Neural progenitor cell (in vitro differentiated cells): ENCODE measurements at regions not wholly inside any gene's neighbourhood (a gene's known extent, or its start where the extent isn't known, plus 50 kb on each side); places are given as distances from the start of the nearest gene placed in this dataset.
"Not testable (repeated sequence)": the region's sequence is repeated elsewhere in the genome, so short reads cannot be mapped to it uniquely, and the experiment has no call there.

Experiments used
- DNase-seq: peaks from one replicate; pipeline ENCODE4 v3.0.0-alpha.2; 2016; ENCODE audit warnings: low spot score
- H2AFZ ChIP-seq: fragments of 200-600 bp; sonication (generic); replicated peaks from 2 replicates; pipeline ENCODE4 v1.6.1; 2016; ENCODE audit warnings: antibody characterized with exemption
- H3F3A ChIP-seq: fragments of 200-600 bp; sonication (generic); 2 replicates; pipeline ENCODE4 v1.6.1; 2016; ENCODE audit warnings: antibody characterized with exemption, low read depth
- H3K27ac ChIP-seq: fragments of 200-600 bp; sonication (generic); 2 replicates; pipeline ENCODE4 v1.5.1; 2016; ENCODE audit warnings: mild to moderate bottlenecking
- H3K27me3 ChIP-seq: fragments of 200-600 bp; sonication (generic); 2 replicates; pipeline ENCODE4 v1.6.1; 2016; ENCODE audit warnings: mild to moderate bottlenecking, moderate library complexity
- H3K36me3 ChIP-seq: fragments of 200-600 bp; sonication (generic); 2 replicates; pipeline ENCODE4 v1.5.1; 2016
- H3K4me1 ChIP-seq: fragments of 200-600 bp; sonication (generic); 2 replicates; pipeline ENCODE4 v1.6.1; 2016; ENCODE audit warnings: mixed run types
- H3K4me2 ChIP-seq: fragments of 200-600 bp; sonication (generic); 2 replicates; pipeline ENCODE4 v1.6.1; 2016
- H3K4me3 ChIP-seq: fragments of 200-600 bp; sonication (generic); 2 replicates; pipeline ENCODE4 v1.5.1; 2016
- H3K79me2 ChIP-seq: fragments of 200-600 bp; sonication (generic); 2 replicates; pipeline ENCODE4 v1.6.1; 2016; ENCODE audit warnings: low read depth
- H3K9ac ChIP-seq: fragments of 200-600 bp; sonication (generic); 2 replicates; pipeline ENCODE4 v1.6.1; 2016
- H3K9me3 ChIP-seq: fragments of 200-600 bp; sonication (generic); 2 replicates; pipeline ENCODE4 v1.5.1; 2016; ENCODE audit warnings: low read depth
- H4K20me1 ChIP-seq: fragments of 200-600 bp; sonication (generic); 2 replicates; pipeline ENCODE4 v1.6.1; 2016; ENCODE audit warnings: low read depth
- H3K27ac Mint-ChIP-seq: 3 replicates; pipeline ENCODE4 v1.8.0; 2021; ENCODE audit warnings: mixed read lengths
- H3K27me3 Mint-ChIP-seq: 2 replicates; pipeline ENCODE4 v1.8.0; 2022; ENCODE audit warnings: low read depth, mild to moderate bottlenecking, inconsistent platforms, moderate library complexity, mixed read lengths; ENCODE audit not compliant: insufficient read depth
- H3K36me3 Mint-ChIP-seq: 3 replicates; pipeline ENCODE4 v1.8.0; 2021; ENCODE audit warnings: mixed read lengths
- H3K4me1 Mint-ChIP-seq: 3 replicates; pipeline ENCODE4 v1.8.0; 2021; ENCODE audit warnings: mixed read lengths
- H3K4me3 Mint-ChIP-seq: 3 replicates; pipeline ENCODE4 v1.8.0; 2021; ENCODE audit warnings: mild to moderate bottlenecking, moderate library complexity, mixed read lengths
- H3K9me3 Mint-ChIP-seq: 3 replicates; pipeline ENCODE4 v1.8.0; 2020; ENCODE audit warnings: mixed read lengths
- EZH2 ChIP-seq: fragments of 200-600 bp; sonication (generic); IDR thresholded peaks from 2 replicates; pipeline ENCODE4 v1.6.1; 2017; ENCODE audit warnings: antibody characterized with exemption, mild to moderate bottlenecking, moderate library complexity
- EZH2phosphoT487 ChIP-seq: fragments of 200-600 bp; sonication (generic); IDR thresholded peaks from 2 replicates; pipeline ENCODE4 v1.6.1; 2017; ENCODE audit warnings: antibody characterized with exemption
- TF ChIP-seq, protein P1 (sequence below): fragments of 200-600 bp; sonication (generic); IDR thresholded peaks from 2 replicates; pipeline ENCODE4 v1.5.1; 2017; ENCODE audit warnings: antibody characterized with exemption, mild to moderate bottlenecking

DNA sequence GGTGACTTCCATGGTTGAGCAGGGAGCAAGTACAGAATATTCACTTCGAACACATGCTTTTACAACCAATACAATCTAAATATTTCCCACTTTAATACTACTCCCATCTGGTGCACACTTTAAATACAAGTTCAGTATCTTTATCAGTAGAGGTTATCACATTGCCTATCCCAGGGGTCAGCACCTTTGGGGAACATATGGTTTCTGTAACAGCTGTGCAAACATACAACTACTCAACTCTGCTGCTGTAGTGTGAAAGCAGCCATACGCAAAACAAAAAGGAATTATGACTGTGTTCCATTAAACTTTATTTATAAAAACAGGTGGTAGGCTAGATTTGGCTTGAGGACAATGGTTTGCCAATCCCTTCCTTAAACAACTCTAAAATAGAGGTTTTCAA is 157.5 kb downstream of the XPNPEP1 start:
- Mint-ChIP-seq H3K4me1 (no peaks in the 10 kb centered on the region), H3K9me3 (peaks cover 5% of the 10 kb centered on the region), H3K27me3 (no peaks in the 10 kb centered on the region), H3K4me3 (no peak overlapping the region), H3K36me3 (no peaks in the 10 kb centered on the region), H3K27ac (no peak overlapping the region)
- H3K4me2 ChIP-seq: no peak overlapping the region
- TF ChIP-seq, protein P1, sequence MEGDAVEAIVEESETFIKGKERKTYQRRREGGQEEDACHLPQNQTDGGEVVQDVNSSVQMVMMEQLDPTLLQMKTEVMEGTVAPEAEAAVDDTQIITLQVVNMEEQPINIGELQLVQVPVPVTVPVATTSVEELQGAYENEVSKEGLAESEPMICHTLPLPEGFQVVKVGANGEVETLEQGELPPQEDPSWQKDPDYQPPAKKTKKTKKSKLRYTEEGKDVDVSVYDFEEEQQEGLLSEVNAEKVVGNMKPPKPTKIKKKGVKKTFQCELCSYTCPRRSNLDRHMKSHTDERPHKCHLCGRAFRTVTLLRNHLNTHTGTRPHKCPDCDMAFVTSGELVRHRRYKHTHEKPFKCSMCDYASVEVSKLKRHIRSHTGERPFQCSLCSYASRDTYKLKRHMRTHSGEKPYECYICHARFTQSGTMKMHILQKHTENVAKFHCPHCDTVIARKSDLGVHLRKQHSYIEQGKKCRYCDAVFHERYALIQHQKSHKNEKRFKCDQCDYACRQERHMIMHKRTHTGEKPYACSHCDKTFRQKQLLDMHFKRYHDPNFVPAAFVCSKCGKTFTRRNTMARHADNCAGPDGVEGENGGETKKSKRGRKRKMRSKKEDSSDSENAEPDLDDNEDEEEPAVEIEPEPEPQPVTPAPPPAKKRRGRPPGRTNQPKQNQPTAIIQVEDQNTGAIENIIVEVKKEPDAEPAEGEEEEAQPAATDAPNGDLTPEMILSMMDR: no peak
- no peak overlapping the region for H3K9ac ChIP-seq
- H3F3A ChIP-seq: no peaks in the 10 kb centered on the region
- no peaks in the 10 kb centered on the region for H3K4me1 ChIP-seq
- no peak overlapping the region for H3K4me3 ChIP-seq
- H3K36me3 ChIP-seq: no peaks in the 10 kb centered on the region
- no peaks in the 10 kb centered on the region for H3K79me2 ChIP-seq
- DNase-seq: no peak
- H3K9me3 ChIP-seq: no peaks in the 10 kb centered on the region
- no peak overlapping the region for H3K27ac ChIP-seq
- H2AFZ ChIP-seq: no peak overlapping the region
- no peaks in the 10 kb centered on the region for H4K20me1 ChIP-seq
- no peaks in the 10 kb centered on the region for H3K27me3 ChIP-seq

DNA sequence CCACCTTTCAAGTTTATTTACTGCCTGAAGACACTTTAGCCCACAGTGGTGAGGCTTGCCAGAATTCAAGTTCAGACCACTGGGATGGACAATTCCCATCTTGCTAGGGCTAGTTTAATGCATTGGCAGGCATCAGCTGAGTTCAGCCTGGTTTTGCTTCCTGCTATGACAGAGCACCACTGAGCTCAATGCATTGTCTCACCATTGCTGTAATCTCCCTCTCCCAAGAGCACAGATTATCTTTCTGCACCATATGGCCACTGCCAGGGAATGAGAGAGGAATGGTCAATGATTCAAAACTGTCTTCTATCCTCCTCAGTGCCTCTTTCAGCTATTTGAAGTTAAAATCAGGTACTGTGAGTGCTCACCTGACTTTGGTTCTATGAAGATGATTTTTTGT is 160.8 kb downstream of the XPNPEP1 start:
- no peaks in the 10 kb centered on the region for H3K36me3 ChIP-seq
- H2AFZ ChIP-seq: no peak overlapping the region
- no peaks in the 10 kb centered on the region for H3F3A ChIP-seq
- Mint-ChIP-seq H3K9me3 (no peaks in the 10 kb centered on the region), H3K4me3 (no peak overlapping the region), H3K27me3 (no peaks in the 10 kb centered on the region), H3K36me3 (no peaks in the 10 kb centered on the region), H3K4me1 (no peaks in the 10 kb centered on the region), H3K27ac (no peak overlapping the region)
- DNase-seq: no peak
- no peak overlapping the region for H3K4me2 ChIP-seq
- no peak overlapping the region for H3K4me3 ChIP-seq
- H3K9me3 ChIP-seq: no peaks in the 10 kb centered on the region
- no peak for TF ChIP-seq EZH2phosphoT487
- TF ChIP-seq EZH2: no peak
- TF ChIP-seq, protein P1: no peak
- no peaks in the 10 kb centered on the region for H3K27me3 ChIP-seq
- H3K9ac ChIP-seq: no peak overlapping the region
- no peaks in the 10 kb centered on the region for H3K4me1 ChIP-seq
- H3K79me2 ChIP-seq: no peaks in the 10 kb centered on the region
- no peaks in the 10 kb centered on the region for H4K20me1 ChIP-seq
- H3K27ac ChIP-seq: no peak overlapping the region

DNA sequence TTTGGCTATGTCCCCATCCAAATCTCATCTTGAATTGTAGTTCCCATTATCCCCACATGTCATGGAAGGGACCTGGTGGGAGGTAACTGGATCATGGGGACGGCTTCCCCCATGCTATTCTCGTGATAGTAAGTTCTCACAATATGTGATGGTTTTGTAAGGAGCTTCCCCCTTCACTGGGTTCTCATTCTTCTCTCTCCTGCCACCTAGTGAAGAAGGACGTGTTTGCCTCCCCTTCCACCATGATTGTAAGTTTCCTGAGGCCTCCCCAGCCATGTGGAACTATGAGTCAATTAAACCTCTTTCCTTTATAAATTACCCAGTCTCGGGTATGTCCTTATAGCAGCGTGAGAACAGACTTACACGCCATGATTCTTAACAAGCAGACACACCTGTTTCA is 165.6 kb downstream of the XPNPEP1 start:
- not testable (repeated sequence) for H3K36me3 Mint-ChIP-seq, H3K27ac ChIP-seq, H3F3A ChIP-seq, H3K79me2 ChIP-seq, H3K9me3 Mint-ChIP-seq, H3K9me3 ChIP-seq, H2AFZ ChIP-seq, H3K4me3 ChIP-seq, H3K27ac Mint-ChIP-seq, H4K20me1 ChIP-seq, H3K27me3 Mint-ChIP-seq, H3K36me3 ChIP-seq, H3K4me1 Mint-ChIP-seq, H3K9ac ChIP-seq, H3K4me2 ChIP-seq, DNase-seq, H3K4me3 Mint-ChIP-seq, H3K27me3 ChIP-seq, H3K4me1 ChIP-seq
- TF ChIP-seq, protein P1: peak; percentile 34

DNA sequence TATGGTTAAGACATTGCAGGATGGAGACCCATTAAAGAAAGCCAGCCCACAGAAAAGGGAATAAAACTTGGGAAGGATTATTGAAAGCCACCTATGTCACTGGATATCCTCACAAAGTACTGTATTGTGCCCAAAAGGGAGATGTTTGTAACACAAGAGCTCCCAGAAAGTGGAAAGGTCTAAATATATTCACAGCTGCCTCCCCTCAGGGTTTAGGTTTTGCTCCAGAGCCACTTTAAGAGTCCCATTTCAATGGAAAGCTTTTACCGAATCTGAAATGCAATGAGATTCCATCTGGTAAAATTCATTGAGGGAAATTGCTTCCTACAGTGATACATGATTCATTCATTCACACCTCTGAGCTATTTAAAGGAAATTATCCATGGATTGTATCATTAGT is 176.4 kb downstream of the XPNPEP1 start:
- no peak for DNase-seq
- Histone ChIP-seq H3K27me3 (no peaks in the 10 kb centered on the region), H3K4me2 (no peak overlapping the region), H3K4me3 (no peak overlapping the region), H2AFZ (no peak overlapping the region), H3K79me2 (no peaks in the 10 kb centered on the region), H3K36me3 (no peaks in the 10 kb centered on the region), H3K27ac (no peak overlapping the region), H3F3A (no peaks in the 10 kb centered on the region), H3K4me1 (peaks cover 6% of the 10 kb centered on the region), H3K9ac (no peak overlapping the region), H4K20me1 (no peaks in the 10 kb centered on the region), H3K9me3 (no peaks in the 10 kb centered on the region)
- Mint-ChIP-seq H3K27ac (no peak overlapping the region), H3K4me3 (no peak overlapping the region), H3K9me3 (no peaks in the 10 kb centered on the region), H3K4me1 (peaks cover 9% of the 10 kb centered on the region), H3K27me3 (no peaks in the 10 kb centered on the region), H3K36me3 (no peaks in the 10 kb centered on the region)
- TF ChIP-seq EZH2phosphoT487 (no peak), EZH2 (no peak)
- TF ChIP-seq, protein P1: no peak
